AG04450 (cell line): ENCODE measurements at regions not wholly inside any gene's neighbourhood (a gene's known extent, or its start where the extent isn't known, plus 50 kb on each side); places are given as distances from the start of the nearest gene placed in this dataset.

Experiments
- CTCF ChIA-PET: fragments of 300-600, 350-600 bp; formaldehyde crosslinking; extraction: SDS; loops from one replicate; lab custom pipeline; 2022; ENCODE audit warnings: antibody characterized with exemption, inconsistent platforms; lab: Charles Lee
- POLR2A ChIA-PET: fragments of 350-600 bp; formaldehyde crosslinking; extraction: SDS; loops from one replicate; lab custom pipeline; 2021; ENCODE audit warnings: antibody characterized with exemption, inconsistent platforms; lab: Yijun Ruan, JAX
- DNase-seq: peaks from one replicate; pipeline ENCODE4 v3.0.0-alpha.2; 2011; ENCODE audit warnings: low read depth, low spot score
- H3K27ac ChIP-seq: one replicate; pipeline ENCODE4 v1.5.1; 2012; ENCODE audit warnings: low read depth, low read length, control low read depth
- H3K27me3 ChIP-seq: one replicate; pipeline ENCODE4 v1.6.0; 2012; ENCODE audit warnings: low read length; ENCODE audit not compliant: control insufficient read depth, insufficient read depth
- H3K4me3 ChIP-seq: 2 replicates; pipeline ENCODE4 v1.5.1; 2011; ENCODE audit warnings: mild to moderate bottlenecking, low read depth, low read length, control low read depth
- H3K9me3 ChIP-seq: 2 replicates; pipeline ENCODE4 v1.5.1; 2012; ENCODE audit warnings: low read length; ENCODE audit not compliant: control insufficient read depth, insufficient read depth
- CTCF ChIP-seq: IDR thresholded peaks from 2 replicates; pipeline ENCODE4 v1.5.1; 2011; ENCODE audit warnings: low read depth, low read length, control low read depth, inconsistent platforms

GRCh38 chr6:134117409-134117808 is 65.0 kb upstream of the SLC2A12 start:
- no peak for DNase-seq
- no peaks in the 10 kb centered on the region; the same call in 1 of the 2 replicates for H3K9me3 ChIP-seq
- ChIA-PET CTCF (interaction anchor here (0.7 to 1.5 kb wide), 4 partner anchors 20 to 823 kb away, joined by 3 to 5 read pairs (median 4); no protein-coding TSS in a partner anchor), POLR2A (interaction anchor here (0.5 kb wide), 1 partner anchor 913 kb away, joined by 4 read pairs; no protein-coding TSS in a partner anchor)
- no peak overlapping the region for H3K4me3 ChIP-seq
- H3K27ac ChIP-seq, result no peak overlapping the region
- H3K27me3 ChIP-seq, result no peaks in the 10 kb centered on the region
- TF ChIP-seq CTCF, result no peak

GRCh38 chr6:134115715-134116074 is 63.3 kb upstream of the SLC2A12 start:
- no peak overlapping the region for H3K27ac ChIP-seq
- no peaks in the 10 kb centered on the region; the same call in 1 of the 2 replicates for H3K9me3 ChIP-seq
- no peak for TF ChIP-seq CTCF
- ChIA-PET CTCF (interaction anchor here (1.2 kb wide), 1 partner anchor 9 kb away, joined by 3 read pairs; no protein-coding TSS in a partner anchor), POLR2A (no interaction called here)
- no peak overlapping the region for H3K4me3 ChIP-seq
- DNase-seq, result no peak
- no peaks in the 10 kb centered on the region for H3K27me3 ChIP-seq

GRCh38 chr6:134114918-134115714 is 62.7 kb upstream of the SLC2A12 start:
- Histone ChIP-seq H3K9me3 (no peaks in the 10 kb centered on the region; the same call in 1 of the 2 replicates), H3K4me3 (no peak overlapping the region), H3K27ac (no peak overlapping the region), H3K27me3 (no peaks in the 10 kb centered on the region)
- DNase-seq, result no peak
- POLR2A ChIA-PET, result no interaction called here
- no peak for TF ChIP-seq CTCF
- CTCF ChIA-PET, result interaction anchor here (1.2 to 7.0 kb wide), 2 partner anchors 8 to 9 kb away, joined by 3 to 70 read pairs; no protein-coding TSS in a partner anchor

GRCh38 chr6:134114489-134114888 is 62.1 kb upstream of the SLC2A12 start:
- POLR2A ChIA-PET, result no interaction called here
- Histone ChIP-seq H3K9me3 (no peaks in the 10 kb centered on the region; the same call in 1 of the 2 replicates), H3K27ac (no peak overlapping the region), H3K27me3 (no peaks in the 10 kb centered on the region), H3K4me3 (no peak overlapping the region)
- CTCF ChIA-PET, result interaction anchor here (0.7 to 7.0 kb wide), 2 partner anchors 9 to 463 kb away, joined by 3 to 70 read pairs; no protein-coding TSS in a partner anchor
- no peak for TF ChIP-seq CTCF
- no peak for DNase-seq

GRCh38 chr6:134111726-134112125 is 59.3 kb upstream of the SLC2A12 start:
- CTCF ChIA-PET, result interaction anchor here (0.6 to 7.0 kb wide), 18 partner anchors 10 to 892 kb away, joined by 3 to 70 read pairs (median 4); no protein-coding TSS in a partner anchor

More at GRCh38 chr6:134111726-134112125, 59.3 kb upstream of the SLC2A12 start:
- H3K4me3 ChIP-seq, result no peak overlapping the region
- no peaks in the 10 kb centered on the region; the same call in 1 of the 2 replicates for H3K9me3 ChIP-seq
- H3K27ac ChIP-seq, result no peak overlapping the region
- POLR2A ChIA-PET, result interaction anchor here (0.5 kb wide), 1 partner anchor 188 kb away, joined by 3 read pairs; no protein-coding TSS in a partner anchor
- no peak for DNase-seq
- H3K27me3 ChIP-seq, result no peaks in the 10 kb centered on the region
- TF ChIP-seq CTCF, result no peak
